ENCODE measurements at regions not wholly inside any gene's neighbourhood (a gene's known extent, or its start where the extent isn't known, plus 50 kb on each side); places are given as distances from the start of the nearest gene placed in this dataset.

GRCh38 chr13:78881751-78882150 is 222.8 kb upstream of the OBI1 start:
- no peak overlapping the region for H2AFZ ChIP-seq (ENCODE audit: low read length)
- no peaks in the 10 kb centered on the region for H3K9me2 ChIP-seq (ENCODE audit: low read depth, low read length)
- no peaks in the 10 kb centered on the region for H3K4me1 ChIP-seq (ENCODE audit: insufficient read depth, low read length, severe bottlenecking)
- H3K9ac ChIP-seq (ENCODE audit: low read length) = no peak overlapping the region
- no peaks in the 10 kb centered on the region for H3F3A ChIP-seq (ENCODE audit: insufficient read depth, low read length)
- no peaks in the 10 kb centered on the region for H3K27me3 ChIP-seq (ENCODE audit: insufficient read depth, low read length)
- no peak for TF ChIP-seq CTCF (IDR thresholded peaks at IDR 0.05; ENCODE audit: low read length)
- no peak for TF ChIP-seq EZH2 (IDR thresholded peaks at IDR 0.05; ENCODE audit: borderline replicate concordance, low read length)
- no peaks in the 10 kb centered on the region for H4K20me1 ChIP-seq (ENCODE audit: insufficient read depth, low read length)
- no peaks in the 10 kb centered on the region for H3K36me3 ChIP-seq (ENCODE audit: insufficient read depth, low read length)
- no peak overlapping the region for H3K4me3 ChIP-seq (ENCODE audit: low read depth, low read length, poor library complexity, severe bottlenecking)
- H3K27ac ChIP-seq (ENCODE audit: low read depth, low read length, poor library complexity, severe bottlenecking) = no peak overlapping the region
- no peaks in the 10 kb centered on the region for H3K79me2 ChIP-seq (ENCODE audit: insufficient read depth, low read length)
- H3K4me2 ChIP-seq (ENCODE audit: low read length) = no peak overlapping the region
- no peaks in the 10 kb centered on the region for H3K9me3 ChIP-seq (ENCODE audit: low read length)

GRCh38 chr13:78881054-78881453 is 222.1 kb upstream of the OBI1 start:
- H3K27ac ChIP-seq (ENCODE audit: low read depth, low read length, poor library complexity, severe bottlenecking) = no peak overlapping the region
- H3K79me2 ChIP-seq (ENCODE audit: insufficient read depth, low read length) = no peaks in the 10 kb centered on the region

GRCh38 chr13:78876915-78877549 is 218.1 kb upstream of the OBI1 start:
- H3K9ac ChIP-seq (ENCODE audit: low read length) = no peak overlapping the region
- no peaks in the 10 kb centered on the region for H4K20me1 ChIP-seq (ENCODE audit: insufficient read depth, low read length)
- H3K36me3 ChIP-seq (ENCODE audit: insufficient read depth, low read length) = no peaks in the 10 kb centered on the region
- H3K79me2 ChIP-seq (ENCODE audit: insufficient read depth, low read length) = no peaks in the 10 kb centered on the region
- no peaks in the 10 kb centered on the region for H3K9me3 ChIP-seq (ENCODE audit: low read length)
- no peaks in the 10 kb centered on the region for H3K27me3 ChIP-seq (ENCODE audit: insufficient read depth, low read length)
- no peak overlapping the region for H3K27ac ChIP-seq (ENCODE audit: low read depth, low read length, poor library complexity, severe bottlenecking)
- H3K4me2 ChIP-seq (ENCODE audit: low read length) = no peak overlapping the region
- H3K4me1 ChIP-seq (ENCODE audit: insufficient read depth, low read length, severe bottlenecking) = no peaks in the 10 kb centered on the region
- no peak overlapping the region for H3K4me3 ChIP-seq (ENCODE audit: low read depth, low read length, poor library complexity, severe bottlenecking)
- H3F3A ChIP-seq (ENCODE audit: insufficient read depth, low read length) = no peaks in the 10 kb centered on the region
- H2AFZ ChIP-seq (ENCODE audit: low read length) = no peak overlapping the region
- no peaks in the 10 kb centered on the region for H3K9me2 ChIP-seq (ENCODE audit: low read depth, low read length)
- TF ChIP-seq CTCF (IDR thresholded peaks at IDR 0.05; ENCODE audit: low read length) = no peak
- TF ChIP-seq EZH2 (IDR thresholded peaks at IDR 0.05; ENCODE audit: borderline replicate concordance, low read length) = no peak

More at GRCh38 chr13:78881054-78881453, 222.1 kb upstream of the OBI1 start:
- Histone ChIP-seq H3K9me2 (ENCODE audit: low read depth, low read length) (no peaks in the 10 kb centered on the region), H3K27me3 (ENCODE audit: insufficient read depth, low read length) (no peaks in the 10 kb centered on the region), H3K4me1 (ENCODE audit: insufficient read depth, low read length, severe bottlenecking) (no peaks in the 10 kb centered on the region), H3K4me2 (ENCODE audit: low read length) (no peak overlapping the region), H3K9me3 (ENCODE audit: low read length) (no peaks in the 10 kb centered on the region), H2AFZ (ENCODE audit: low read length) (no peak overlapping the region), H3K9ac (ENCODE audit: low read length) (no peak overlapping the region), H3F3A (ENCODE audit: insufficient read depth, low read length) (no peaks in the 10 kb centered on the region), H4K20me1 (ENCODE audit: insufficient read depth, low read length) (no peaks in the 10 kb centered on the region), H3K36me3 (ENCODE audit: insufficient read depth, low read length) (no peaks in the 10 kb centered on the region), H3K4me3 (ENCODE audit: low read depth, low read length, poor library complexity, severe bottlenecking) (no peak overlapping the region)
- no peak for TF ChIP-seq CTCF (IDR thresholded peaks at IDR 0.05; ENCODE audit: low read length)
